Ascending aorta (tissue), 2 donors: ENCODE measurements at regions not wholly inside any gene's neighbourhood (a gene's known extent, or its start where the extent isn't known, plus 50 kb on each side); places are given as distances from the start of the nearest gene placed in this dataset.
"Not testable (repeated sequence)": the region's sequence is repeated elsewhere in the genome, so short reads cannot be mapped to it uniquely, and the experiment has no call there.

Experiments used
- DNase-seq, 2 donors: peaks; one replicate each; pipeline ENCODE4 v3.0.0-alpha.2; 2019; ENCODE audit warnings: low spot score in 2 of 2
- H3K27ac ChIP-seq, 2 donors: fragments of 200-600 bp; sonication (generic); one replicate each; pipeline ENCODE4 v1.5.1; 2016 to 2017; ENCODE audit warnings: mild to moderate bottlenecking in 1 of 2
- H3K27me3 ChIP-seq: fragments of 200-600 bp; sonication (generic); one replicate; pipeline ENCODE4 v1.5.1; 2017
- H3K36me3 ChIP-seq, 2 donors: fragments of 200-600 bp; sonication (generic); one replicate each; pipeline ENCODE4 v1.5.1; 2016
- H3K4me1 ChIP-seq, 2 donors: fragments of 200-600 bp; sonication (generic); one replicate each; pipeline ENCODE4 v1.5.1; 2016 to 2017; ENCODE audit warnings: mild to moderate bottlenecking in 1 of 2
- H3K4me3 ChIP-seq, 2 donors: fragments of 200-600 bp; sonication (generic); one replicate each; pipeline ENCODE4 v1.5.1; 2016 to 2017; ENCODE audit warnings: mild to moderate bottlenecking in 1 of 2
- H3K9me3 ChIP-seq, 2 donors: fragments of 200-600 bp; sonication (generic); one replicate each; pipeline ENCODE4 v1.5.1; 2016
- CTCF ChIP-seq, 3 experiments: fragments of 200-600 bp in 2 of 3; fragments of 450-650 bp in 1 of 3; sonication (generic) in 2 of 3; IDR thresholded peaks; one replicate each; pipeline ENCODE4 v1.5.1; 2016 to 2019; ENCODE audit warnings: antibody characterized with exemption in 3 of 3, mild to moderate bottlenecking in 1 of 3, moderate library complexity in 1 of 3
- intact Hi-C: fragments of 100-400 bp; cut with DNase I; formaldehyde crosslinking; loops from one replicate; pipeline ENCODE4 v1.15.1; 2023

- H3K27me3 ChIP-seq, result no peaks in the 10 kb centered on the region
- no peak overlapping the region for H3K4me3 ChIP-seq
- no peaks in the 10 kb centered on the region for H3K9me3 ChIP-seq
- no peak for DNase-seq
- no peak for TF ChIP-seq CTCF (IDR thresholded peaks at IDR 0.05)
- intact Hi-C loops, result no loop called here
- H3K4me1 ChIP-seq, result peaks cover 7 to 20% of the 10 kb centered on the region in 2 donors
- H3K27ac ChIP-seq, result no peak overlapping the region
- H3K36me3 ChIP-seq, result no peaks in the 10 kb centered on the region
Measured at GRCh38 chr10:118957966-118958365, 71.5 kb upstream of the NANOS1 start.

GRCh38 chr10:118958559-118958958, 71.0 kb upstream of the NANOS1 start:
- DNase-seq, result no peak
- no peak for TF ChIP-seq CTCF (IDR thresholded peaks at IDR 0.05)
- intact Hi-C loops, result no loop called here
- Histone ChIP-seq H3K36me3 (no peaks in the 10 kb centered on the region), H3K27me3 (no peaks in the 10 kb centered on the region), H3K9me3 (no peaks in the 10 kb centered on the region), H3K4me1 (peaks cover 7 to 20% of the 10 kb centered on the region in 2 donors), H3K27ac (no peak overlapping the region), H3K4me3 (no peak overlapping the region)

- Histone ChIP-seq H3K4me3 (no peak overlapping the region), H3K36me3 (no peaks in the 10 kb centered on the region), H3K4me1 (peaks cover 7 to 20% of the 10 kb centered on the region in 2 donors), H3K27me3 (no peaks in the 10 kb centered on the region), H3K27ac (no peak overlapping the region), H3K9me3 (no peaks in the 10 kb centered on the region)
- TF ChIP-seq CTCF (IDR thresholded peaks at IDR 0.05), result no peak
- intact Hi-C loops, result no loop called here
- peak; percentile 29 to 67 for DNase-seq
Measured at GRCh38 chr10:118958984-118959925, 70.3 kb upstream of the NANOS1 start.

GRCh38 chr10:118960157-118961090, 69.1 kb upstream of the NANOS1 start:
- no peaks in the 10 kb centered on the region for H3K36me3 ChIP-seq
- intact Hi-C loops, result no loop called here
- H3K4me1 ChIP-seq, result peaks cover 7 to 20% of the 10 kb centered on the region in 2 donors
- H3K27ac ChIP-seq, result no peak overlapping the region
- no peak for DNase-seq
- H3K4me3 ChIP-seq, result no peak overlapping the region
- H3K9me3 ChIP-seq, result no peaks in the 10 kb centered on the region
- TF ChIP-seq CTCF (IDR thresholded peaks at IDR 0.05), result no peak
- no peaks in the 10 kb centered on the region for H3K27me3 ChIP-seq

GRCh38 chr10:118961436-118961835, 68.1 kb upstream of the NANOS1 start:
- Histone ChIP-seq H3K9me3 (no peaks in the 10 kb centered on the region), H3K36me3 (no peaks in the 10 kb centered on the region), H3K4me3 (no peak overlapping the region), H3K27me3 (no peaks in the 10 kb centered on the region), H3K27ac (no peak overlapping the region), H3K4me1 (peaks cover 7 to 17% of the 10 kb centered on the region in 2 donors)
- no peak for DNase-seq
- no peak for TF ChIP-seq CTCF (IDR thresholded peaks at IDR 0.05)
- intact Hi-C loops, result no loop called here

GRCh38 chr10:118962331-118962868, 67.1 kb upstream of the NANOS1 start:
- peaks cover 7 to 17% of the 10 kb centered on the region in 2 donors for H3K4me1 ChIP-seq
- H3K4me3 ChIP-seq, intact Hi-C loops, DNase-seq, H3K9me3 ChIP-seq, H3K27me3 ChIP-seq, H3K27ac ChIP-seq, H3K36me3 ChIP-seq: not testable (repeated sequence)
